ENCODE measurements at regions not wholly inside any gene's neighbourhood (a gene's known extent, or its start where the extent isn't known, plus 50 kb on each side); places are given as distances from the start of the nearest gene placed in this dataset.

DNA sequence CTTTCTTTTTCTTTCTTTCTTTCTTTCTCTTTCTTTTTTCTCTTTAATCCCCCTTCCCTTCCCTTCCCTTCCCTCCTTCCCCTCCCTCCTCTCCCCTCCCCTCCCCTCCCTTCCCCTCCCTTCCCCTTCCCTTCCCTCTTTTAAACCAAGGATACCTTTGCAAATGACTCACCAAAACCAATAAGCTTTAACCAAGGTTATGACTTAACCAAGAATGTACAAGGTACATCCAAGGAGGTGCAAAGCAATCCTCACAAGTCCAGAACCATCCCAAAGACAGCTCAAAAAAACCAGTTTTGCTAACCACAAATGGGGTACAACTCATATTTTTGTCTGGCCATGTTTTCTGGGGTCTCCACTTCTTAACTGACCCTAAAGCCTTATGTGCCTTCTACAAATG, 174.7 kb upstream of the PPP1R2C start:
- ATAC-seq (no peak), DNase-seq (no peak)
- no peak for TF ChIP-seq CTCF (IDR thresholded peaks at IDR 0.05)
- Mint-ChIP-seq H3K27ac (no peak overlapping the region), H3K36me3 (ENCODE audit: low read depth) (peaks cover 2% of the 10 kb centered on the region), H3K27me3 (no peaks in the 10 kb centered on the region), H3K4me3 (no peak overlapping the region), H3K4me1 (ENCODE audit: low read depth) (peaks cover 39% of the 10 kb centered on the region), H3K9me3 (peaks cover 3% of the 10 kb centered on the region)
- ChIA-PET POLR2A (no interaction called here), CTCF (no interaction called here)
- intact Hi-C loops (cut with micrococcal nuclease): no loop called here

GRCh38 chrX:42954880-42955279, 176.9 kb upstream of the PPP1R2C start:
- intact Hi-C loops (cut with micrococcal nuclease): no loop called here
- ChIA-PET POLR2A (no interaction called here), CTCF (interaction anchor here (0.6 to 0.7 kb wide), 2 partner anchors 379 to 1481 kb away, joined by 3 read pairs; no protein-coding TSS in a partner anchor)
- Mint-ChIP-seq H3K27me3 (no peaks in the 10 kb centered on the region), H3K4me1 (ENCODE audit: low read depth) (peaks cover 22% of the 10 kb centered on the region), H3K4me3 (no peak overlapping the region), H3K9me3 (peaks cover 3% of the 10 kb centered on the region), H3K36me3 (ENCODE audit: low read depth) (peaks cover 2% of the 10 kb centered on the region), H3K27ac (no peak overlapping the region)
- DNase-seq (no peak), ATAC-seq (no peak)
- no peak for TF ChIP-seq CTCF (IDR thresholded peaks at IDR 0.05)

GRCh38 chrX:42955349-42955748, 177.4 kb upstream of the PPP1R2C start:
- intact Hi-C loops (cut with micrococcal nuclease): no loop called here
- POLR2A ChIA-PET: no interaction called here
- H3K27me3 Mint-ChIP-seq: no peaks in the 10 kb centered on the region

DNA sequence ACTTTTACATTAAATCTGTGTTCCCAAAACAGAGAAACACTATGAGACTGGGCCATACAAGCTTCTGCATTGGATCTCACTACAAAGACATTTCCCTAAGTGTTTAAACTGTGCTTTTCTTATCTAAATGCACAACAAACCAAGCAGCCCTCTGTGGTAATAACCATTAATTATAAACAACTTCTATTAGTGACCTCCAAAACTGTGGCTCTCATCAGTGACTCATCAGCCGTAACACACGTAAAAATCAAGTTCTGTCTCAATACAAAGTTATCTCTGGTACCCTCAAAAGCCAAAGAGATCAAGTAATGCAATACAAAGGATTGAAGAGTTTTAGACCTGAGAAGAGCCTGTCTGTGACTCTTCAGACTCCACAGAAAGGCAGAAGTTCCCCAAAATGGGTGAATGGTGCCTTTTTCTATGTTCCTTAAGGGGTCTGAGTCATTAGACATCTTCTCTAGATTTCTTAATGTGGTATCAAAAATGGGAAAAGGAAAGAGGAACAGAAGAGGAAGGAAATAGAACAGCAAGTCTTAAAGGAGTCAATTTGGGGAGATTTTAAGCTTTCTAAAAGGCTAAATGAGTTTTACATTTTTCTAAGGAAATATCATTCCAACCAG, 189.8 kb upstream of the PPP1R2C start:
- TF ChIP-seq CTCF (IDR thresholded peaks at IDR 0.05): no peak
- H3K4me3 Mint-ChIP-seq: no peak overlapping the region
- H3K9me3 Mint-ChIP-seq: no peaks in the 10 kb centered on the region
- ATAC-seq (no peak), DNase-seq (no peak)
- H3K27me3 Mint-ChIP-seq: no peaks in the 10 kb centered on the region
- no peak overlapping the region for H3K27ac Mint-ChIP-seq
- no peaks in the 10 kb centered on the region for H3K4me1 Mint-ChIP-seq (ENCODE audit: low read depth)
- ChIA-PET POLR2A (no interaction called here), CTCF (no interaction called here)
- intact Hi-C loops (cut with micrococcal nuclease): no loop called here
- no peaks in the 10 kb centered on the region for H3K36me3 Mint-ChIP-seq (ENCODE audit: low read depth)

More at GRCh38 chrX:42955349-42955748, 177.4 kb upstream of the PPP1R2C start:
- no peak for TF ChIP-seq CTCF (IDR thresholded peaks at IDR 0.05)
- CTCF ChIA-PET: interaction anchor here (0.7 kb wide), 1 partner anchor 1482 kb away, joined by 3 read pairs; no protein-coding TSS in a partner anchor
- Mint-ChIP-seq H3K9me3 (peaks cover 3% of the 10 kb centered on the region), H3K36me3 (ENCODE audit: low read depth) (peaks cover 2% of the 10 kb centered on the region), H3K4me1 (ENCODE audit: low read depth) (peaks cover 22% of the 10 kb centered on the region), H3K27ac (no peak overlapping the region), H3K4me3 (no peak overlapping the region)
- DNase-seq: no peak
- ATAC-seq: no peak

DNA sequence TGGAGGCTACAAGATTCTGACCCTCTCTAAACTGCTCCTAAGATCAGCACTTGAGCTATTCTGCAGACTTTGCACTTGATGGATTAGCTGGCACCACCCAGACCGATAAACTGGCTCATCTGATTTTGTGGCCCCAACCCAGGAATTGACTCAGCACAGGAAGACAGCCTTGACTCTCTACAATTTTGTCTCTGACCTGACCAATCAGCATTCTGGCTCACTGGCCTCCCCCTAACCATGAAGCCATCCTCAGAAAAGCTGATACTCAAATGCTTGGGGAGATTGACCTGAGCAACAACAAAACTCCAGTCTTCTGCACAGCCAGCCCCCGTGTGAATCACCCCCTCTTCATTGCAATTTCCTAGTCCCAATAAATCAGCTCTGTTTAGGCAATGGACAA, 195.4 kb upstream of the PPP1R2C start:
- DNase-seq (no peak), ATAC-seq (no peak)
- no peaks in the 10 kb centered on the region for H3K36me3 Mint-ChIP-seq (ENCODE audit: low read depth)
- no peaks in the 10 kb centered on the region for H3K27me3 Mint-ChIP-seq
- no peak overlapping the region for H3K27ac Mint-ChIP-seq
- H3K4me1 Mint-ChIP-seq (ENCODE audit: low read depth): peaks cover 5% of the 10 kb centered on the region
- no peak for TF ChIP-seq CTCF (IDR thresholded peaks at IDR 0.05)
- CTCF ChIA-PET: no interaction called here
- H3K9me3 Mint-ChIP-seq: peaks cover 2% of the 10 kb centered on the region
- POLR2A ChIA-PET: interaction anchor here (0.5 to 0.9 kb wide), 2 partner anchors 233 to 325 kb away, joined by 3 read pairs; no protein-coding TSS in a partner anchor
- intact Hi-C loops (cut with micrococcal nuclease): no loop called here
- no peak overlapping the region for H3K4me3 Mint-ChIP-seq

Data from activated CD8-positive, alpha-beta T cell treated with anti-CD3 and anti-CD28 coated beads for 36 hours (primary cell).